Activated CD8-positive, alpha-beta memory T cell treated with anti-CD3 and anti-CD28 coated beads for 24 hours (primary cell): ENCODE measurements at regions not wholly inside any gene's neighbourhood (a gene's known extent, or its start where the extent isn't known, plus 50 kb on each side); places are given as distances from the start of the nearest gene placed in this dataset.
"Not testable (repeated sequence)": the region's sequence is repeated elsewhere in the genome, so short reads cannot be mapped to it uniquely, and the experiment has no call there.

Experiments
- DNase-seq: peaks from one replicate; pipeline ENCODE4 v3.0.0-alpha.2; 2020

DNA sequence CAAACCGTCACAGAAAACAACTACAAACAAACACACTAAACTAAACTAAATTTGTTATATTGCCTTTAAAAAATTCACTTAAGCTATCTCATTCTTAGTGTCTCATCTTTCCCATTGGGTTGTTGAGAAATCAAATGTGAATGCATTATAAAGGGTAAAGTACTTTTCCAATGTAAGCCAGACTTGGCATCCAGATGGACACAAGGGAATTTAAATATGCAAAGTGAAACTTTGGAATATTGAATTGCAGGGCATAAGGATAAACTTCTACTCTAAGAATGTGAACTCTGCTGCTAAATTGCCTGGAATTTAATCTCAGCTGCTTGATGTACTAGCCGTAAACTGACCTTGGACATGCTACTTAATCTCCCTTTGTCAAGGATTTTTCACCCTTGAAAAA, 1554.6 kb downstream of the CDH8 start:
- DNase-seq, result no peak

DNA sequence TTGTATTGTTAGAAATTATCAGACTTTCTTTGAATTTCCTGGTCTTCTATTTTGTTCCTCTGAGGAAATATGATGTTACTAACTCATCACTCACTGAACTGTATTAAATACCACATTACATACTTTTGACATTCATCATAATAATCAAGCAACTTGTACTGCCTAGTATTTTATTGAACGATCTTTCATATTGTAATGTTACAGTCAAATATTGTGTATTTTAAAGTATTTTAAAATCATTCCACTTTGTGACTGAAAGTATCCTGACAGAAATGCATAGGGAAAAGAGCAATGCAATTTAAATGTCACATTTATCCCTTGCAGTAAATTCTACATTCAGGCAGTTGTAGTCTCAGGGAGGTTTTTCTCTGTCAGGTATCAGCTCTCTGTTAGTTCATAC, 1557.4 kb downstream of the CDH8 start:
- no peak for DNase-seq

- no peak for DNase-seq
Observed at GRCh38 chr16:60463986-60464385, 1572.3 kb downstream of the CDH8 start.

- DNase-seq, result no peak
Observed at GRCh38 chr16:60459463-60459862, 1576.8 kb downstream of the CDH8 start.

GRCh38 chr16:60458255-60458654, 1578.0 kb downstream of the CDH8 start:
- DNase-seq, result no peak

- no peak for DNase-seq
Observed at GRCh38 chr16:60452646-60453045, 1583.6 kb downstream of the CDH8 start.

DNA sequence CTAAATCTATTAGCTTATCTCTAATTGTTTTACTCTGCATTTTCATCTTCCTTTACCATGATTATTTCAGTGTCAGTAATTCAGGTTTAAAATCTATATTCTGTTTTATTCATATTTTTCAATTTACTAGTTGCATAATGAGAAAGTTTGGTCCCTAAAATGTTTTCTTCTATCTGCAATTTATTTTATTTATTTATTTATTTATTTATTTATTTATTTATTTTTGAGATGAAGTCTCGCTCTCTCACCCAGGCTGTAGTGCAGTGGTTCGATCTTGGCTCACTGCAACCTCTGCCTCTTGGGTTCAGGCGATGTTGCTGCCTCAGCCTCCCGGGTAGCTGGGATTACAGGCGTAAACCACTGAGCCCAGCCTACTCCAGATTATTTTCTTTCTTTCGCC, 1597.3 kb downstream of the CDH8 start:
- no peak for DNase-seq

DNA sequence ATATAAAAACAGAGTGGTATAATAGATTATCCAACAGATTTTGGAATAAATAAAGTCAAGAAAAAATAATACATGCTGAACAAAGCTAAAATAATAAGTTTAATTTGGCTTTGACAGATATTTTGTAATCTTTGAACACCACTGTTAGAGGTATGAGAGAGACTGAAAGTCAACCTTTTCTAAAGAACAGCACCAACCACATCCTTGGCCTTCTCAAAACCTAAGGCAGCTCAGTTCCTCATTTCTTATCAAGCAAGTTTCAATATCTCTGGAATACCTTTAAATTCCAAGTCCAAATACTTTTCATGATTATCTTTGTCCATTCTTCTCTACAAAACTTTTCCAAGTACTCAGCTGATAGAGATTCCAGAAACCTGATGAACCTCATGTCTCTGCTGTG, 1603.8 kb downstream of the CDH8 start:
- DNase-seq, result no peak

DNA sequence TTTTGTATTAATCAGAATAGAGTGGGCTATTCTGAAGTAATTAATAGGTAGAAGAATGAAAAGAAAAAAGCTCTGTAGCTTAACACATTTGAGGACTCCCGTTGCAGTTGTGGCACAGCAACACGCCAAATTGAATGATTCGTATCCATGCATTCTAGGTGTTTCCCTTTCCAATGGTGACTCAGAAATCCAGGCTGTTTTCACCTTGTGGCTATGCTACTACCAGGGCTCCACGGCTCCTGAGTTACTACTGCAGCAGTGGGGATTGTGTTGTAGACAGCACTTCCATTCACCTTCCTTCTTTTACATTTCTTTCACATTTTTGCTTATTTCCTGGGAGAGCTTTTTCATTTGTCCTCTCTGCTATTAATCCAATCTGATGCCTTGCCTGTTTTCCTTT, 1616.4 kb downstream of the CDH8 start:
- no peak for DNase-seq

DNA sequence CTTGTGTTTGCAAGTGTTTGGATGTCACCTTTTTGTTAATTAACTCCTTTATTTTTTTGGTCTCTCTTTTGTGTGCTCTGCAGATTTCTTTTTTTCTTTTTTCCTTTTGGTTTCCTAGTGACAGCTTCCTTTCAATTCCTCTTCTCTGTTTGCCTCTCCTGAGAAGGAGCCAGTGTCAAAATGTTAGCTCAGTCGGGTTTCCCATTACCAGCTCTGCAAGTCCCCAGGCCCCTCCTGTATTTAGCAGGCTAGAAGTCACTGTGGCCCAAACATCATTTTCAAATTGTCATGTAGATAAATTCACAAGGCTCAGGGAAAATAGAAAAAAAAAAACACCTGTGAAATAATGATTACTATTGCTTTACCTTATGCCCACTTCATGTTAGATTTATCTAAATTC, 1621.6 kb downstream of the CDH8 start:
- DNase-seq, result no peak

DNA sequence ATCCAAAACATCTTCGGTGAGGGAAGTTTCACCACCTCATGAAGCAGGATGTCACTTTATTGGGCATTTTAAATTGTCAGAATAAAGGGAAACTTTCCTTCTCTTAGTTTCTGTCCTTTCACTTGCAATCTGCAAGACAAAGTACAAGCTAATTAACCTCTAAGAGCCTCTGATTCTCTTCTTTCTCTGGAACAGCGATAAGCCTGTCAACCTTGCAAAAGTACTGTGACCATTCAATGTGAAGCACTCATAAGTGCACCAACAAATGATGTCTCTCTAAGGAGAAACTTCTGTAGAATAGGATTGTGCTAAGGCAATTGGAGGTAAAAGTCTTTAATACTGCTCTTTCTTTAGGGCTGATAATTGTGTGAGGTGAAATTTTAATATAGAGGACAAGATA, 1622.3 kb downstream of the CDH8 start:
- DNase-seq, result no peak

DNA sequence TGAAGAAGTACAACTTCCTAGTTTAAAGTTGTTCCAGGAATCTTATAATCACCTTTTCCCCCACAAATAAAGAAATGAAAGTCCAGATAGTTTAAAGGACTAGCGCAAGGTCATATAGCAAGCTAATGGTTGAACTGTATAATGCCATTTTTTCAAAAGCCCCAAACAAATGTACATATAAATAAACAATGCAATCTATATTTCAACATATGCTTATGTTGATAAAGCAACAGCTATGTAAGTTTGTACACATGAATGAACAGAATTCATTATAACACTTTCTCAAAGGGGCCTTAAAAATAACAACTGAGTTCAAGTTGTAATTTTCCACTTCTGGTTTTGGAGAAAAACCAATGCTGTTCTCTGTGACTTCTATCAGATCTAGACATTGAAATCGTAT, 1628.6 kb downstream of the CDH8 start:
- DNase-seq, result no peak

DNA sequence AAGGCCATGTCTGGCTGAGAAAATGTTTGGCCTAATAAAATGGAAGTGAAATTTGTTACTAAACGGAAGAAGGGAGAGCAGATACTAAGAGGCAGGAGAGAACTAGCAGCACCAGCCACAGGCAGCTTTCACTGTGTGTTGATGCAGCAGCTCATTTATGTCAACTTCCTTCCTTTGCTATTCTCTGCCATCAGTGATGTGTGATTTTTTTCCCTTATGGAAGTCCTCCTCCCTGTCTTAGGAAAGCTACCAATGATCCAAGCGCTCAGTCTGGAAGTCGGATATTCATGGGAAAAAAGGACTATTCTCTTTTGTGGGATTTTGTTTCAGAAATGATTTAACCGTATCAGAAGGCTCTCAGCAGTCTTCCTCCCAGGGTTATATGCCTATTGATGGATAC, 1629.2 kb downstream of the CDH8 start:
- DNase-seq, result no peak

DNA sequence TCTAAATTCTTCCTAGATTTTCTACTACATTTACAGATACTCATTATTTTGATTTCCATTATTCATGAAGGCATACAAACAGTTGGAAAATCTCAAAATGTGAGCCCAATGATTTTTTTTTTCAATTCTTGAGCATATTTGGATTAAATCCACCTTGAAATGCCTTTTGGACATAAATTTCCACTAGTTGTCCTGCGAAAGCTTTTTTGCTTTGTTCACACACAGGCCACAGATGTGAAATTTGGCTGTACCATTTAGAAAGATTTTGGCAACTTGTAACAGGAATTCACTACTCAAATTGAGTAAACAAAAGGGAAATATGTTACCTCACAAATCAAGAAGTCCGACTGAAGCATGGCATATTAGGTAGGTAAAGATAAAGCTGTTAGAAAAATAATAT, 1631.0 kb downstream of the CDH8 start:
- no peak for DNase-seq

GRCh38 chr16:60404401-60404800, 1631.8 kb downstream of the CDH8 start:
- no peak for DNase-seq

- not testable (repeated sequence) for DNase-seq
Observed at GRCh38 chr16:60402941-60403340, 1633.3 kb downstream of the CDH8 start.

DNA sequence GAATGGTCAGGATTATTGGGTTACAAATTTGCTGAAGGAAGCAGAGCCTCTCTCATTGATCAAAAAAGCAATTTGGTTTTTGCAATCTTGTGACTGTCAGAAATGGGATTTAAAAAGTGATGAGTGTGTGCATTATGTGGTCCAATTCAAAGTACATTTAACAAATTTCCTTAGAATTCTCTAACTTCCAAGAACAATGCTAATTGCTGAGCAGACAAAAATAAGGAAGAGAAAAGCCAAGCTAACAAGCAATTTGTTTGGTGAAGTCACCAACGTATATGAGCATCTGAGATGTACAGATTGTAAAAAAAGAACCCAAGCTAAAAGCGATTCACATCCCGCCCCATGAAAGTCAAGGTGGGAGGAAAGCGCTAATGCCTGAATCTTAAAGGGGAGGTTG, 1643.9 kb downstream of the CDH8 start:
- DNase-seq, result no peak

GRCh38 chr16:60371591-60371990, 1637.5 kb upstream of the GOT2 start:
- no peak for DNase-seq

DNA sequence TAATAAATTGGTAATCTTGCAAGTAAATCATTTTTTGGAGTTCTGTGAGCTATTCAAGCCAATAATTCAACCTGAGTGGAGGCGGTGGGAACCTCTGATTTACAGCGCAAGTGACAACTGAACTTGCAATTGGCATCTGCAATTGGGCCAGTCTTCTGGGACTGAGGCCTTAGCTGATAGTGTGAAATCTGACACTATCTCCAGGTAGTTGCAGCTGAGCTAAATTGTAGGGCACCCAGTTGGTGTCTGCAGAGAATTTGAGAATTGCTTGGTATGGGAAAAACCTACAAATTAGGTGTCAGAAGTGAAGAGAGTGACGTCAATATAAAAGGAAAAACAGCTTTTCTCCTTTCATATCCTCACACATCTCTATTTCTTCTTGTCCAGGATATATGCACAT, 1633.6 kb upstream of the GOT2 start:
- DNase-seq, result no peak

- DNase-seq, result no peak
Observed at GRCh38 chr16:60363566-60363965, 1629.5 kb upstream of the GOT2 start.

- DNase-seq, result not testable (repeated sequence)
Observed at GRCh38 chr16:60359866-60360265, 1625.8 kb upstream of the GOT2 start.

GRCh38 chr16:60359412-60359811, 1625.3 kb upstream of the GOT2 start:
- DNase-seq, result not testable (repeated sequence)

GRCh38 chr16:60357876-60358522, 1623.9 kb upstream of the GOT2 start:
- DNase-seq, result not testable (repeated sequence)

DNA sequence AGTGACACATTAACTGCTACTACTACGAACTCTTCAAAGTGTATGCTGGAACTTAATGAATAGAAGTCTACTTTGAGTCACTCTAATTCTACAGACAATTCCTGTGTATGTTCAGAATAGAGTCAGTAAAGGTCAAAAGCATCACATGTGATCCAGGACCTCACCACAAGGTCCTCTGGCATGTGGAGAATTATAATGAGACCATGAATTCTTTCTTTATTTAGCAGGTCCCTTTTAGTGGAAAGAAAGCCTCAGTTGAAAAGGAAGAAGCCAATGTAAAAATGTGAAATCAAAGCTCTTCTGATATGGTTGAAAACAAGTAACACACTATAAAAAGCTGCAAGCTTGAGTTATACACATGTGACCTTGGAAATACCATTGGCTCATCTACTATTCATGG, 1612.1 kb upstream of the GOT2 start:
- DNase-seq, result no peak

GRCh38 chr16:60337671-60338070, 1603.6 kb upstream of the GOT2 start:
- DNase-seq, result no peak

DNA sequence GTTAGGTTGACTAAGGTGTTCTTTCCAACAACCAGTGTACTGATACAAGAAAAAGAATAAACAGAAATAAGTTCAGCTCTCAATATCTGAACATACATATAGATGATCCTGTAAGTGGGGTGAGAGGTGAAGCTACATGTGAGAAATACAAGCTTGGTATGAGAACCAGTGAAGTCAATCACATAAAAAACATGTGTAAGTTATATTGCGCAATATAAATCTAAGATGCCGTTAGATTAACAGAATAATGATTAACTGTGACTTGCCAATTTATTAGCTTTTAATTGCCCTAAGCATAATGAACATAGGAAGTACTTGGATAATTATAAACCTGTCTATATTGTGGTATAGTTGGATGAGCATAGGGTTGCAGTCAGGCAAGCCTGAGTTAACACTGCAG, 1597.1 kb upstream of the GOT2 start:
- DNase-seq, result no peak
